Endothelial cell of umbilical vein (primary cell): ENCODE measurements at regions not wholly inside any gene's neighbourhood (a gene's known extent, or its start where the extent isn't known, plus 50 kb on each side); places are given as distances from the start of the nearest gene placed in this dataset.

Experiments
- BruUV-seq: library from RNA; stranded (reverse); fragments of 400-500 nt; replicated peaks from 2 replicates; lab custom pipeline; 2021; lab: Mats Ljungman, UMichigan
- CTCF ChIA-PET: fragments of 300-600, 350-600 bp; sonication (Branson Sonifier 250); formaldehyde crosslinking; loops from one replicate; lab custom pipeline; 2021; ENCODE audit warnings: antibody characterized with exemption, inconsistent platforms; lab: Charles Lee
- POLR2A ChIA-PET: fragments of 300-600, 350-600 bp; sonication (Branson Sonifier 250); formaldehyde crosslinking; loops from one replicate; lab custom pipeline; 2021; ENCODE audit warnings: antibody characterized with exemption, inconsistent platforms; lab: Charles Lee
- DNase-seq: peaks from one replicate; pipeline ENCODE4 v3.0.0-alpha.2; 2011; ENCODE audit warnings: low read depth, low spot score
- FAIRE-seq: peaks from 2 replicates; lab custom pipeline; 2011; peaks lifted over from hg19 to GRCh38; lab: Jason Lieb, UNC
- H2AFZ ChIP-seq: 2 replicates; pipeline ENCODE4 v1.6.0; 2012; ENCODE audit warnings: low read depth, low read length, control low read depth, inconsistent platforms
- H3K27ac ChIP-seq: 2 replicates; pipeline ENCODE4 v1.5.1; 2011; ENCODE audit warnings: low read depth, mild to moderate bottlenecking, control low read depth, low read length, moderate library complexity; ENCODE audit not compliant: insufficient read depth
- H3K27me3 ChIP-seq, 2 experiments: 2 replicates each; pipeline versions ENCODE4 v1.6.0 to v1.6.1; 2011; ENCODE audit warnings: low read length in 2 of 2, mixed read lengths in 1 of 2; ENCODE audit not compliant: control insufficient read depth in 2 of 2, insufficient read depth in 2 of 2
- H3K36me3 ChIP-seq, 2 experiments: 2 replicates in 1 of 2; 3 replicates in 1 of 2; pipeline ENCODE4 v1.5.1; 2011; ENCODE audit warnings: low read length in 2 of 2, mild to moderate bottlenecking in 1 of 2, moderate library complexity in 1 of 2; ENCODE audit not compliant: control insufficient read depth in 2 of 2, insufficient read depth in 2 of 2; ENCODE audit errors: extremely low read depth in 1 of 2
- H3K4me1 ChIP-seq: 3 replicates; pipeline ENCODE4 v1.5.1; 2011; ENCODE audit warnings: mild to moderate bottlenecking, low read length; ENCODE audit not compliant: control insufficient read depth, insufficient read depth; ENCODE audit errors: extremely low read depth
- H3K4me2 ChIP-seq: 2 replicates; pipeline ENCODE4 v1.6.1; 2011; ENCODE audit warnings: low read length, control low read depth, mixed read lengths; ENCODE audit not compliant: insufficient read depth
- H3K4me3 ChIP-seq, 3 experiments: fragments of 200-600 bp in 1 of 3; sonication (generic), shearing (Covaris generic) in 1 of 3; replicated peaks in 1 of 3; 2 replicates each; pipeline ENCODE4 v1.5.1; 2011 to 2016; ENCODE audit warnings: control low read depth in 3 of 3, low read length in 3 of 3, mild to moderate bottlenecking in 2 of 3, inconsistent platforms in 1 of 3, low read depth in 1 of 3, moderate library complexity in 1 of 3; ENCODE audit not compliant: insufficient read depth in 1 of 3
- H3K79me2 ChIP-seq: 2 replicates; pipeline ENCODE4 v1.6.0; 2012; ENCODE audit warnings: low read length, inconsistent platforms; ENCODE audit not compliant: control insufficient read depth, insufficient read depth
- H3K9ac ChIP-seq: replicated peaks from 2 replicates; pipeline ENCODE3; 2011; ENCODE audit warnings: low read length, control low read depth; ENCODE audit not compliant: insufficient read depth; ENCODE audit errors: extremely low read depth
- H3K9me1 ChIP-seq: replicated peaks from 3 replicates; pipeline ENCODE4 v1.6.0; 2011; ENCODE audit warnings: mild to moderate bottlenecking, low read length; ENCODE audit not compliant: control insufficient read depth, insufficient read depth; ENCODE audit errors: extremely low read depth
- H3K9me3 ChIP-seq: replicated peaks from 2 replicates; pipeline ENCODE4 v1.5.1; 2012; ENCODE audit warnings: low read length, inconsistent platforms; ENCODE audit not compliant: control insufficient read depth, insufficient read depth
- H4K20me1 ChIP-seq: replicated peaks from 2 replicates; pipeline ENCODE3; 2011; ENCODE audit warnings: mild to moderate bottlenecking, low read length; ENCODE audit not compliant: control insufficient read depth, insufficient read depth; ENCODE audit errors: extremely low read depth
- EZH2 ChIP-seq: IDR thresholded peaks from 2 replicates; pipeline ENCODE4 v1.6.1; 2012; ENCODE audit warnings: borderline replicate concordance, low read depth, mild to moderate bottlenecking, moderate library complexity, low read length, inconsistent platforms; ENCODE audit not compliant: severe bottlenecking
- FOS ChIP-seq: IDR thresholded peaks from 2 replicates; pipeline ENCODE4 v1.6.1; 2011; ENCODE audit warnings: mild to moderate bottlenecking, low read length, moderate library complexity, borderline replicate concordance; ENCODE audit not compliant: insufficient read depth
- GATA2 ChIP-seq: IDR thresholded peaks from 2 replicates; pipeline ENCODE4 v1.7.0; 2011; ENCODE audit warnings: low read depth, mild to moderate bottlenecking, moderate library complexity, mixed read lengths, low read length; ENCODE audit not compliant: insufficient read length, insufficient read depth
- JUN ChIP-seq: IDR thresholded peaks from 2 replicates; pipeline ENCODE4 v1.6.1; 2011; ENCODE audit warnings: borderline replicate concordance, low read depth; ENCODE audit not compliant: insufficient read length, insufficient read depth
- MYC ChIP-seq: IDR thresholded peaks from one replicate; pipeline ENCODE4 v1.6.1; 2011; ENCODE audit warnings: mild to moderate bottlenecking, low read depth, low read length
- POLR2A ChIP-seq: IDR thresholded peaks from 2 replicates; pipeline ENCODE4 v1.6.1; 2012; ENCODE audit warnings: low read depth, mild to moderate bottlenecking, control low read depth, low read length
- POLR2AphosphoS5 ChIP-seq: IDR thresholded peaks from 2 replicates; pipeline ENCODE4 v1.6.1; 2012; ENCODE audit warnings: low read depth, mild to moderate bottlenecking, control low read depth, low read length, moderate library complexity; ENCODE audit not compliant: insufficient read depth
- dilution Hi-C: fragments of 300-500 bp; cut with MboI; formaldehyde crosslinking; loops from one replicate; pipeline ENCODE4 v1.15.0; 2019; ENCODE audit warnings: low sequenced_read_pairs; ENCODE audit not compliant: extremely low pct_ligation_motif_present
- intact Hi-C: fragments of 100-400 bp; cut with micrococcal nuclease; formaldehyde crosslinking; loops from one replicate; pipeline ENCODE4 v1.10.0; 2022
- TF ChIP-seq, protein P1 (sequence below), 2 donors: IDR thresholded peaks; 1 replicate in 1 of 2; 2 replicates in 1 of 2; pipeline ENCODE4 v1.5.1; 2011; ENCODE audit warnings: low read length in 2 of 2, mild to moderate bottlenecking in 2 of 2, moderate library complexity in 2 of 2, control low read depth in 1 of 2, inconsistent platforms in 1 of 2, low read depth in 1 of 2; ENCODE audit not compliant: insufficient read depth in 1 of 2; ENCODE audit errors: extremely low read depth in 1 of 2
- TF ChIP-seq, protein P2 (sequence below): IDR thresholded peaks from 2 replicates; pipeline ENCODE4 v1.6.1; 2011; ENCODE audit not compliant: insufficient read depth, insufficient read length

DNA sequence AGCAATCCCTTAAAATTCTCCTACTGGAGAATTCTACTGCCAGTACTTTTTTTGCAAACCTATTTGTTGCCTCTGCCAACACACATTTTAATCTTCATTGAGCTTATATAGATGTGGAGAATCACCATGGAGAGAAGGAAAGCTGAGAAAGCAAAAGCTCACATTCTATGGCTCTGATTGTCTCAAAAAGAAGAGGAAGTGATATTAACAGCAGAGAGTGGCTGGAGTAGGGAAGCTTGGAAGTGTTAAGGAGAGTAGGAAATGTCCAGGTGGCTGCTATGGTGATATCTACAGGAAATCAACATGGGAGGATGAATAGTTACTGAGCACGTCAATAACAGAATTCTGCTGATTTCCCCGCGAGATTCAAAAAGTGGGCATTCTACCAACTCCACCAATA lies 78.8 kb upstream of the TDRD3 start:
- Histone ChIP-seq H3K9ac (no peak overlapping the region), H3K4me2 (no peak overlapping the region), H3K79me2 (no peaks in the 10 kb centered on the region), H4K20me1 (no peaks in the 10 kb centered on the region), H3K9me3 (no peaks in the 10 kb centered on the region), H2AFZ (no peak overlapping the region), H3K9me1 (no peaks in the 10 kb centered on the region), H3K4me1 (no peaks in the 10 kb centered on the region), H3K36me3 (no peaks in the 10 kb centered on the region), H3K27ac (no peak overlapping the region), H3K27me3 (peaks cover 2 to 15% of the 10 kb centered on the region in 2 experiments), H3K4me3 (no peak overlapping the region)
- intact Hi-C loops: no loop called here
- dilution Hi-C loops: no loop called here
- TF ChIP-seq MYC: no peak
- no peak for TF ChIP-seq EZH2
- no peak for TF ChIP-seq POLR2AphosphoS5
- no peak for TF ChIP-seq FOS
- TF ChIP-seq, protein P1, sequence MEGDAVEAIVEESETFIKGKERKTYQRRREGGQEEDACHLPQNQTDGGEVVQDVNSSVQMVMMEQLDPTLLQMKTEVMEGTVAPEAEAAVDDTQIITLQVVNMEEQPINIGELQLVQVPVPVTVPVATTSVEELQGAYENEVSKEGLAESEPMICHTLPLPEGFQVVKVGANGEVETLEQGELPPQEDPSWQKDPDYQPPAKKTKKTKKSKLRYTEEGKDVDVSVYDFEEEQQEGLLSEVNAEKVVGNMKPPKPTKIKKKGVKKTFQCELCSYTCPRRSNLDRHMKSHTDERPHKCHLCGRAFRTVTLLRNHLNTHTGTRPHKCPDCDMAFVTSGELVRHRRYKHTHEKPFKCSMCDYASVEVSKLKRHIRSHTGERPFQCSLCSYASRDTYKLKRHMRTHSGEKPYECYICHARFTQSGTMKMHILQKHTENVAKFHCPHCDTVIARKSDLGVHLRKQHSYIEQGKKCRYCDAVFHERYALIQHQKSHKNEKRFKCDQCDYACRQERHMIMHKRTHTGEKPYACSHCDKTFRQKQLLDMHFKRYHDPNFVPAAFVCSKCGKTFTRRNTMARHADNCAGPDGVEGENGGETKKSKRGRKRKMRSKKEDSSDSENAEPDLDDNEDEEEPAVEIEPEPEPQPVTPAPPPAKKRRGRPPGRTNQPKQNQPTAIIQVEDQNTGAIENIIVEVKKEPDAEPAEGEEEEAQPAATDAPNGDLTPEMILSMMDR (IDR thresholded peaks at IDR 0.05; ENCODE audit: extremely low read depth in 1 of 2, insufficient read depth in 1 of 2, low read depth in 1 of 2, low read length in 2 of 2): no peak
- no peak for TF ChIP-seq JUN
- ChIA-PET CTCF (interaction anchor here (0.7 to 1.4 kb wide), 3 partner anchors 9 to 18 kb away, joined by 3 to 4 read pairs (median 3); no protein-coding TSS in a partner anchor), POLR2A (no interaction called here)
- FAIRE-seq: no peak
- DNase-seq: no peak
- no TSS peak for BruUV-seq

DNA sequence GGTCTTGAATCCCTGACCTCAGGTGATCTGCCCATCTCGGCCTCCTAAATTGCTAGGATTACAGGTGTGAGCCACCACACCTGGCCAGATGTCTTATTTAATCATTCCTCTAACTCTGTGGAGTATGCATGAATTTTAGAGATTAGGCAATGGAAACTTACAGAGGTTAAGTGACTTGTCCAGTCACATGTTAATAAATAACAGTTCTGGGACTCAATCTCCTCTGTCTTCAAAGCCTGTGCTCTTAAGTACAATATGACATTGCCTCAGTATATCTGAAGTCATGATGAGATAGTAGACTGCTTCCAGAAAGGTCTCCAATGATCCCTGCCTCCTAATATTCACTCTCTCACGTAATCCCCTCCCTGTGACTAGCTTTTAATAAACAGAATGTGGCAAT lies 72.9 kb upstream of the TDRD3 start:
- H3K79me2 ChIP-seq: no peaks in the 10 kb centered on the region
- CTCF ChIA-PET: no interaction called here
- H2AFZ ChIP-seq: no peak overlapping the region
- FAIRE-seq (no peak), DNase-seq (no peak)
- peaks cover 1 to 6% of the 10 kb centered on the region in 2 experiments for H3K27me3 ChIP-seq
- H3K9me1 ChIP-seq: no peaks in the 10 kb centered on the region
- H3K27ac ChIP-seq: no peak overlapping the region
- dilution Hi-C loops (no loop called here), intact Hi-C loops (no loop called here)
- no peaks in the 10 kb centered on the region for H3K36me3 ChIP-seq
- TF ChIP-seq FOS (no peak), POLR2A (no peak), MYC (no peak), JUN (no peak), POLR2AphosphoS5 (no peak), GATA2 (no peak), EZH2 (no peak)
- TF ChIP-seq, protein P1 (IDR thresholded peaks at IDR 0.05; ENCODE audit: extremely low read depth in 1 of 2, insufficient read depth in 1 of 2, low read depth in 1 of 2, low read length in 2 of 2): no peak
- TF ChIP-seq, protein P2, sequence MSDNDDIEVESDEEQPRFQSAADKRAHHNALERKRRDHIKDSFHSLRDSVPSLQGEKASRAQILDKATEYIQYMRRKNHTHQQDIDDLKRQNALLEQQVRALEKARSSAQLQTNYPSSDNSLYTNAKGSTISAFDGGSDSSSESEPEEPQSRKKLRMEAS: no peak
- H3K9me3 ChIP-seq: no peaks in the 10 kb centered on the region
- no peaks in the 10 kb centered on the region for H4K20me1 ChIP-seq
- no peak overlapping the region for H3K9ac ChIP-seq
- peaks cover 5% of the 10 kb centered on the region for H3K4me1 ChIP-seq
- POLR2A ChIA-PET: no interaction called here
- H3K4me3 ChIP-seq: no peak overlapping the region
- no TSS peak for BruUV-seq
- H3K4me2 ChIP-seq: no peak overlapping the region
